A549 (cell line): ENCODE measurements at regions not wholly inside any gene's neighbourhood (a gene's known extent, or its start where the extent isn't known, plus 50 kb on each side); places are given as distances from the start of the nearest gene placed in this dataset.

Experiments used
- ATAC-seq, 2 experiments: fragments of 200-7000 bp in 1 of 2; fragments of >200 bp in 1 of 2; cut with Nextera tagmentation in 1 of 2; cut with Tn5 transposase in 1 of 2; 3 replicates each; pipeline versions ENCODE4 v1.8.0 to v1.9.1; 2018 to 2020; ENCODE audit warnings: mild to moderate bottlenecking in 1 of 2, moderate library complexity in 1 of 2
- CTCF ChIA-PET: fragments of 300-600 bp; sonication (Branson Sonifier 250); formaldehyde crosslinking; extraction: SDS; loops from one replicate; lab custom pipeline; 2021; ENCODE audit warnings: antibody characterized with exemption, inconsistent platforms; lab: Yijun Ruan, JAX
- POLR2A ChIA-PET: fragments of 350-600 bp; formaldehyde crosslinking; extraction: SDS; loops from one replicate; lab custom pipeline; 2021; ENCODE audit warnings: antibody characterized with exemption, inconsistent platforms; lab: Yijun Ruan, JAX
- DNase-seq, 2 experiments: peaks; one replicate each; pipeline versions ENCODE4 v3.0.0 to v3.0.0-alpha.2; 2011 to 2016; ENCODE audit warnings: low read depth in 1 of 2, low spot score in 1 of 2
- FAIRE-seq: peaks from 2 replicates; lab custom pipeline; 2011; peaks lifted over from hg19 to GRCh38; lab: Jason Lieb, UNC
- H3K27ac ChIP-seq, 2 experiments: fragments of >200 bp; sonication (Bioruptor Twin); formaldehyde crosslinking; 3 replicates each; pipeline ENCODE4 v1.5.1; 2016 to 2017
- H3K4me1 ChIP-seq: fragments of >200 bp; sonication (Bioruptor Twin); formaldehyde crosslinking; 3 replicates; pipeline ENCODE4 v1.6.1; 2016
- H3K4me2 ChIP-seq: fragments of >200 bp; sonication (Bioruptor Twin); formaldehyde crosslinking; 3 replicates; pipeline ENCODE4 v1.6.1; 2016
- H3K4me3 ChIP-seq: fragments of >200 bp; sonication (Bioruptor Twin); formaldehyde crosslinking; 3 replicates; pipeline ENCODE4 v1.5.1; 2016
- H3K9me3 ChIP-seq: fragments of >200 bp; sonication (Bioruptor Twin); formaldehyde crosslinking; 3 replicates; pipeline ENCODE4 v1.6.1; 2016
- CBX8 ChIP-seq: fragments of 200-600 bp; sonication (generic); IDR thresholded peaks from 2 replicates; pipeline ENCODE4 v1.6.1; 2016
- CHD2 ChIP-seq: fragments of 150-350 bp; IDR thresholded peaks from 2 replicates; pipeline ENCODE4 v1.6.1; 2014; ENCODE audit warnings: low read length; ENCODE audit not compliant: partially characterized antibody
- EHMT2 ChIP-seq: fragments of 200-600 bp; sonication (generic); IDR thresholded peaks from 2 replicates; pipeline ENCODE4 v1.6.1; 2016; ENCODE audit warnings: antibody characterized with exemption, low read depth, mild to moderate bottlenecking, moderate library complexity
- FOXS1 ChIP-seq: fragments of 250-450 bp; sonication (Bioruptor Pico); IDR thresholded peaks from 2 replicates; pipeline ENCODE4 v1.5.0; 2020; ENCODE audit warnings: mild to moderate bottlenecking, moderate library complexity
- HDAC2 ChIP-seq: fragments of 200-600 bp; sonication (generic); IDR thresholded peaks from 2 replicates; pipeline ENCODE4 v1.6.1; 2016
- HOXB5 ChIP-seq: fragments of 250-450 bp; sonication (Bioruptor Pico); IDR thresholded peaks from 2 replicates; pipeline ENCODE4 v1.5.0; 2020; ENCODE audit warnings: mild to moderate bottlenecking, moderate library complexity
- KDM1A ChIP-seq: fragments of 200-600 bp; sonication (generic); IDR thresholded peaks from 2 replicates; pipeline ENCODE4 v1.6.1; 2016; ENCODE audit warnings: low read depth, mild to moderate bottlenecking
- MYC ChIP-seq: IDR thresholded peaks from 2 replicates; pipeline ENCODE4 v1.6.1; 2012; ENCODE audit warnings: mild to moderate bottlenecking, inconsistent platforms, low read length, improper control_type of control experiment, borderline replicate concordance
- NFE2L2 ChIP-seq: fragments of 150-350 bp; conservative IDR thresholded peaks from 2 replicates; pipeline ENCODE4 v1.6.1; 2014; ENCODE audit warnings: low read length
- NR3C1 ChIP-seq: fragments of >200 bp; sonication (Bioruptor Twin); formaldehyde crosslinking; IDR thresholded peaks from 3 replicates; pipeline ENCODE4 v1.6.1; 2017
- RAD21 ChIP-seq, 2 experiments: fragments of >200 bp in 1 of 2; sonication (Bioruptor Twin) in 1 of 2; formaldehyde crosslinking in 1 of 2; IDR thresholded peaks in 1 of 2; conservative IDR thresholded peaks in 1 of 2; 2 replicates in 1 of 2; 3 replicates in 1 of 2; pipeline ENCODE4 v1.6.1; 2012 to 2018; ENCODE audit warnings: inconsistent platforms in 1 of 2
- RFX5 ChIP-seq: fragments of 450-650 bp; IDR thresholded peaks from 2 replicates; pipeline ENCODE4 v1.7.1; 2014; ENCODE audit warnings: antibody characterized with exemption, mild to moderate bottlenecking, moderate library complexity
- RNF2 ChIP-seq: fragments of 200-600 bp; sonication (generic); IDR thresholded peaks from 2 replicates; pipeline ENCODE4 v1.6.1; 2016; ENCODE audit warnings: low read depth, mild to moderate bottlenecking, antibody characterized with exemption, moderate library complexity, borderline replicate concordance
- SREBF2 ChIP-seq: fragments of 450-650 bp; IDR thresholded peaks from 2 replicates; pipeline ENCODE4 v1.6.1; 2014; ENCODE audit warnings: mild to moderate bottlenecking, moderate library complexity
- TP53 ChIP-seq: fragments of 250-450 bp; sonication (Bioruptor Pico); IDR thresholded peaks from 2 replicates; pipeline ENCODE4 v1.5.0; 2021; ENCODE audit warnings: mild to moderate bottlenecking, moderate library complexity
- ZSCAN20 ChIP-seq: fragments of 250-450 bp; sonication (Bioruptor Pico); IDR thresholded peaks from 2 replicates; pipeline ENCODE4 v1.8.0; 2022; ENCODE audit warnings: mild to moderate bottlenecking, moderate library complexity
- WGBS: methylation state at CpG from one replicate; pipeline ENCODE4 v1.1.6; 2017; ENCODE audit errors: missing lambda C conversion rate; 5-methylcytosine and 5-hydroxymethylcytosine counted together
- TF ChIP-seq, protein P1 (sequence below): fragments of 450-650 bp; IDR thresholded peaks from 2 replicates; pipeline ENCODE4 v1.6.1; 2014; ENCODE audit warnings: antibody characterized with exemption
- TF ChIP-seq, protein P2 (sequence below): fragments of 200-600 bp; sonication (generic); IDR thresholded peaks from 2 replicates; pipeline ENCODE4 v1.6.1; 2016; ENCODE audit warnings: antibody characterized with exemption, mild to moderate bottlenecking, moderate library complexity
- TF ChIP-seq, protein P3 (sequence below): fragments of >200 bp; sonication (Bioruptor Twin); formaldehyde crosslinking; IDR thresholded peaks from 3 replicates; pipeline ENCODE4 v1.6.1; 2016
- TF ChIP-seq, protein P4 (sequence below): fragments of 250-450 bp; sonication (Bioruptor Pico); IDR thresholded peaks from 2 replicates; pipeline ENCODE4 v1.5.0; 2020; ENCODE audit warnings: low read depth, mild to moderate bottlenecking, moderate library complexity
- TF ChIP-seq, protein P5 (sequence below): fragments of 150-350 bp; IDR thresholded peaks from 2 replicates; pipeline ENCODE4 v1.6.1; 2014; ENCODE audit warnings: low read depth, mild to moderate bottlenecking, low read length

DNA sequence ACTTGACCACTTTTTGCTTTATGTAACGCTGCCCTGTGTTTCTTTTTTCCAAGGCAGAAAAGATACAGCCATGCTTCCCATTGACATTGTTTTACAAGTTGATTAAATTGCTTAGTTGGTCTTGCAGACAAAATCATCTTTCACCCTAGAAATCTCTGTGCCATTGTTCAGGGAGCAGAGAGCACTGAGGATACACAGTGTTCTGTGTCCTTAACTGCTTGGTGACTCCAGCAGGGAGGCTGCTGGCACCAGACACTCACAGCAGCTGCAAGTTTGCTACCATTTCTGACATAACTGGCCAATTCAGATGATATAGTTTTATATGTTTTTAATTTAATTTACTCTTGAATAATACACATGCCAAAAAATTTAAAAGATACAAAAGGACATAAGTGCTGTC, 118.7 kb downstream of the RGS2 start (continued):
- TF ChIP-seq TP53 (CRISPR knock-in tag): no peak
- no peak for TF ChIP-seq HDAC2
- TF ChIP-seq NFE2L2: no peak
- TF ChIP-seq RAD21 (conservative IDR thresholded peaks at IDR 0.05 in 1 of 2, IDR thresholded peaks at IDR 0.05 in 1 of 2): no peak
- no peak for TF ChIP-seq RNF2

DNA sequence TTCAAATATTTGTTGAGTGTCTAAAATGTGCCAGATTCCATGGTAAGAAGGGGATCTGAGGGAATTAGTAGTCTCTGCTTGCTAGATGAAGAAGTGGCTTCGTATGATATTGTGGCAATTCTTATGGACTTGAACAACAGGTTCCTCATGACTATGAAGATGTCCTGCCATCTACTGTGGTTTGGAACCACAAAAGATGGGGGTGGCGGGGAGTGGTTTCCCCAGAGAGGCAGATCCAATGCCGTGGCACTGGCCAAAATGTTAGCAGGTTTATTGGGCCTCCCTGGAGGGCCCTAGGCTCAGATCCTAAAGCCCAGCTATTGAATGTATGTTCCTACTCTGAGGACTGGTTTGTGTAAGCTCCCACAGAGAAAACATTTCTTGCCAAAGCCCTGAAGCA, 120.8 kb downstream of the RGS2 start:
- WGBS: 59% methylated on average over 3 of the region's 3 CpGs
- no peaks in the 10 kb centered on the region for H3K4me1 ChIP-seq
- H3K9me3 ChIP-seq: no peaks in the 10 kb centered on the region
- FAIRE-seq (no peak), DNase-seq (no peak), ATAC-seq (no peak)
- ChIA-PET POLR2A (no interaction called here), CTCF (interaction anchor here (1.4 kb wide), 1 partner anchor 19 kb away, joined by 3 read pairs; no protein-coding TSS in a partner anchor)
- no peak overlapping the region for H3K27ac ChIP-seq
- H3K4me2 ChIP-seq: no peak overlapping the region
- TF ChIP-seq CBX8 (no peak), MYC (no peak)
- TF ChIP-seq, all 56 proteins: peak for 0
- H3K4me3 ChIP-seq: no peak overlapping the region

DNA sequence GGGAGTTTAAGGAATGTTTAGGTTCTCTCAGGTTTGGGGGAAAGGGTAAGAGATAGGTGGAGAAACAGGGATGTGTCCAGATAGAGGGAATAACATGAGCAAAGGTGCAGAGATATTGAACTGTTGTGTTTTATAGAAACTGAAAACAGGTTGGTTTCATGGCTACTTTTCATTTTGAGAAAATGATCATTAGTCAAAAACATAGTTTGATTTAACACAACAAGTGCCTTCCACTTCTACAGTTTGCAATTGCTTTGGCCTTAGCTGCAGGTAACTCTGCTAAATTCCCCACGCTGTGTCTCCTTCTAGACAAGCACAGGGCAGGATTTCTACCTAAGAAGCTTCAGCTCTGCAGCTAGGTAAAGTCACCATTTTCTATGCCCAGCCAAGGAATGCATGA, 124.9 kb downstream of the RGS2 start:
- H3K4me2 ChIP-seq: no peak overlapping the region
- H3K4me1 ChIP-seq: no peaks in the 10 kb centered on the region
- DNase-seq (no peak), ATAC-seq (no peak), FAIRE-seq (no peak)
- H3K9me3 ChIP-seq: no peaks in the 10 kb centered on the region
- WGBS: 73% methylated on average over 1 of the region's 1 CpG
- H3K4me3 ChIP-seq: no peak overlapping the region
- POLR2A ChIA-PET: no interaction called here
- CTCF ChIA-PET: interaction anchor here (1.2 kb wide), 1 partner anchor 10 kb away, joined by 4 read pairs; no protein-coding TSS in a partner anchor
- no peak overlapping the region for H3K27ac ChIP-seq
- TF ChIP-seq, protein P1, sequence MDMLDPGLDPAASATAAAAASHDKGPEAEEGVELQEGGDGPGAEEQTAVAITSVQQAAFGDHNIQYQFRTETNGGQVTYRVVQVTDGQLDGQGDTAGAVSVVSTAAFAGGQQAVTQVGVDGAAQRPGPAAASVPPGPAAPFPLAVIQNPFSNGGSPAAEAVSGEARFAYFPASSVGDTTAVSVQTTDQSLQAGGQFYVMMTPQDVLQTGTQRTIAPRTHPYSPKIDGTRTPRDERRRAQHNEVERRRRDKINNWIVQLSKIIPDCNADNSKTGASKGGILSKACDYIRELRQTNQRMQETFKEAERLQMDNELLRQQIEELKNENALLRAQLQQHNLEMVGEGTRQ: no peak
- TF ChIP-seq EHMT2 (no peak), KDM1A (no peak), HOXB5 (no peak), NR3C1 (no peak), ZSCAN20 (CRISPR knock-in tag) (no peak), SREBF2 (no peak), FOXS1 (CRISPR knock-in tag) (no peak), CHD2 (no peak), RFX5 (no peak), NFE2L2 (no peak), HDAC2 (no peak)
- TF ChIP-seq, protein P2, sequence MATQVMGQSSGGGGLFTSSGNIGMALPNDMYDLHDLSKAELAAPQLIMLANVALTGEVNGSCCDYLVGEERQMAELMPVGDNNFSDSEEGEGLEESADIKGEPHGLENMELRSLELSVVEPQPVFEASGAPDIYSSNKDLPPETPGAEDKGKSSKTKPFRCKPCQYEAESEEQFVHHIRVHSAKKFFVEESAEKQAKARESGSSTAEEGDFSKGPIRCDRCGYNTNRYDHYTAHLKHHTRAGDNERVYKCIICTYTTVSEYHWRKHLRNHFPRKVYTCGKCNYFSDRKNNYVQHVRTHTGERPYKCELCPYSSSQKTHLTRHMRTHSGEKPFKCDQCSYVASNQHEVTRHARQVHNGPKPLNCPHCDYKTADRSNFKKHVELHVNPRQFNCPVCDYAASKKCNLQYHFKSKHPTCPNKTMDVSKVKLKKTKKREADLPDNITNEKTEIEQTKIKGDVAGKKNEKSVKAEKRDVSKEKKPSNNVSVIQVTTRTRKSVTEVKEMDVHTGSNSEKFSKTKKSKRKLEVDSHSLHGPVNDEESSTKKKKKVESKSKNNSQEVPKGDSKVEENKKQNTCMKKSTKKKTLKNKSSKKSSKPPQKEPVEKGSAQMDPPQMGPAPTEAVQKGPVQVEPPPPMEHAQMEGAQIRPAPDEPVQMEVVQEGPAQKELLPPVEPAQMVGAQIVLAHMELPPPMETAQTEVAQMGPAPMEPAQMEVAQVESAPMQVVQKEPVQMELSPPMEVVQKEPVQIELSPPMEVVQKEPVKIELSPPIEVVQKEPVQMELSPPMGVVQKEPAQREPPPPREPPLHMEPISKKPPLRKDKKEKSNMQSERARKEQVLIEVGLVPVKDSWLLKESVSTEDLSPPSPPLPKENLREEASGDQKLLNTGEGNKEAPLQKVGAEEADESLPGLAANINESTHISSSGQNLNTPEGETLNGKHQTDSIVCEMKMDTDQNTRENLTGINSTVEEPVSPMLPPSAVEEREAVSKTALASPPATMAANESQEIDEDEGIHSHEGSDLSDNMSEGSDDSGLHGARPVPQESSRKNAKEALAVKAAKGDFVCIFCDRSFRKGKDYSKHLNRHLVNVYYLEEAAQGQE: no peak
- TF ChIP-seq, protein P3, sequence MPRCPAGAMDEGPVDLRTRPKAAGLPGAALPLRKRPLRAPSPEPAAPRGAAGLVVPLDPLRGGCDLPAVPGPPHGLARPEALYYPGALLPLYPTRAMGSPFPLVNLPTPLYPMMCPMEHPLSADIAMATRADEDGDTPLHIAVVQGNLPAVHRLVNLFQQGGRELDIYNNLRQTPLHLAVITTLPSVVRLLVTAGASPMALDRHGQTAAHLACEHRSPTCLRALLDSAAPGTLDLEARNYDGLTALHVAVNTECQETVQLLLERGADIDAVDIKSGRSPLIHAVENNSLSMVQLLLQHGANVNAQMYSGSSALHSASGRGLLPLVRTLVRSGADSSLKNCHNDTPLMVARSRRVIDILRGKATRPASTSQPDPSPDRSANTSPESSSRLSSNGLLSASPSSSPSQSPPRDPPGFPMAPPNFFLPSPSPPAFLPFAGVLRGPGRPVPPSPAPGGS: no peak
- TF ChIP-seq, protein P4, sequence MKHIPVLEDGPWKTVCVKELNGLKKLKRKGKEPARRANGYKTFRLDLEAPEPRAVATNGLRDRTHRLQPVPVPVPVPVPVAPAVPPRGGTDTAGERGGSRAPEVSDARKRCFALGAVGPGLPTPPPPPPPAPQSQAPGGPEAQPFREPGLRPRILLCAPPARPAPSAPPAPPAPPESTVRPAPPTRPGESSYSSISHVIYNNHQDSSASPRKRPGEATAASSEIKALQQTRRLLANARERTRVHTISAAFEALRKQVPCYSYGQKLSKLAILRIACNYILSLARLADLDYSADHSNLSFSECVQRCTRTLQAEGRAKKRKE (CRISPR knock-in tag): no peak
- TF ChIP-seq, protein P5, sequence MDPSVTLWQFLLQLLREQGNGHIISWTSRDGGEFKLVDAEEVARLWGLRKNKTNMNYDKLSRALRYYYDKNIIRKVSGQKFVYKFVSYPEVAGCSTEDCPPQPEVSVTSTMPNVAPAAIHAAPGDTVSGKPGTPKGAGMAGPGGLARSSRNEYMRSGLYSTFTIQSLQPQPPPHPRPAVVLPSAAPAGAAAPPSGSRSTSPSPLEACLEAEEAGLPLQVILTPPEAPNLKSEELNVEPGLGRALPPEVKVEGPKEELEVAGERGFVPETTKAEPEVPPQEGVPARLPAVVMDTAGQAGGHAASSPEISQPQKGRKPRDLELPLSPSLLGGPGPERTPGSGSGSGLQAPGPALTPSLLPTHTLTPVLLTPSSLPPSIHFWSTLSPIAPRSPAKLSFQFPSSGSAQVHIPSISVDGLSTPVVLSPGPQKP: no peak
